Activated CD4-positive, alpha-beta memory T cell treated with anti-CD3 and anti-CD28 coated beads, Interleukin-2, amount 10 ng/mL, durations not matched to agents 7 days and 5 days (primary cell): ENCODE measurements at regions not wholly inside any gene's neighbourhood (a gene's known extent, or its start where the extent isn't known, plus 50 kb on each side); places are given as distances from the start of the nearest gene placed in this dataset.

Experiments used
- CTCF ChIA-PET: fragments of 350-600 bp; sonication (Branson Sonifier 250); formaldehyde crosslinking; loops from one replicate; lab custom pipeline; 2021; ENCODE audit warnings: antibody characterized with exemption, inconsistent platforms; lab: Charles Lee
- POLR2A ChIA-PET: fragments of 350-600 bp; sonication (Branson Sonifier 250); formaldehyde crosslinking; loops from one replicate; lab custom pipeline; 2021; ENCODE audit warnings: antibody characterized with exemption; lab: Charles Lee
- DNase-seq: peaks from one replicate; pipeline ENCODE4 v3.0.0-alpha.2; 2020
- H3K27ac Mint-ChIP-seq: one replicate; pipeline ENCODE4 v1.8.0; 2021; ENCODE audit warnings: mild to moderate bottlenecking, mixed read lengths
- H3K27me3 Mint-ChIP-seq: one replicate; pipeline ENCODE4 v1.8.0; 2021; ENCODE audit warnings: mixed read lengths
- H3K36me3 Mint-ChIP-seq: one replicate; pipeline ENCODE4 v1.8.0; 2021; ENCODE audit warnings: low read depth, mixed read lengths
- H3K4me1 Mint-ChIP-seq: one replicate; pipeline ENCODE4 v1.8.0; 2021; ENCODE audit warnings: mixed read lengths
- H3K4me3 Mint-ChIP-seq: one replicate; pipeline ENCODE4 v1.8.0; 2021; ENCODE audit warnings: mild to moderate bottlenecking, mixed read lengths
- H3K9me3 Mint-ChIP-seq: one replicate; pipeline ENCODE4 v1.8.0; 2021; ENCODE audit warnings: mixed read lengths

- Mint-ChIP-seq H3K4me3 (no peak overlapping the region), H3K9me3 (no peaks in the 10 kb centered on the region), H3K36me3 (no peaks in the 10 kb centered on the region), H3K27me3 (no peaks in the 10 kb centered on the region), H3K27ac (no peak overlapping the region), H3K4me1 (peaks cover 5% of the 10 kb centered on the region)
- POLR2A ChIA-PET, result no interaction called here
- DNase-seq, result no peak
- CTCF ChIA-PET, result no interaction called here
These were observed 195.9 kb upstream of the ADARB2 start for GRCh38 chr10:1933215-1933614.

GRCh38 chr10:1932692-1933094 lies 195.4 kb upstream of the ADARB2 start:
- ChIA-PET CTCF (no interaction called here), POLR2A (no interaction called here)
- Mint-ChIP-seq H3K27ac (no peak overlapping the region), H3K4me1 (peaks cover 3% of the 10 kb centered on the region), H3K36me3 (no peaks in the 10 kb centered on the region), H3K4me3 (no peak overlapping the region), H3K27me3 (no peaks in the 10 kb centered on the region), H3K9me3 (no peaks in the 10 kb centered on the region)
- no peak for DNase-seq

- Mint-ChIP-seq H3K27me3 (no peaks in the 10 kb centered on the region), H3K27ac (no peak overlapping the region), H3K36me3 (no peaks in the 10 kb centered on the region), H3K4me1 (peaks cover 3% of the 10 kb centered on the region), H3K9me3 (no peaks in the 10 kb centered on the region), H3K4me3 (no peak overlapping the region)
- POLR2A ChIA-PET, result no interaction called here
- DNase-seq, result no peak
- CTCF ChIA-PET, result no interaction called here
These were observed 191.3 kb upstream of the ADARB2 start for GRCh38 chr10:1928606-1929005.

- Mint-ChIP-seq H3K9me3 (no peaks in the 10 kb centered on the region), H3K36me3 (no peaks in the 10 kb centered on the region), H3K4me3 (no peak overlapping the region), H3K27me3 (no peaks in the 10 kb centered on the region), H3K4me1 (no peaks in the 10 kb centered on the region), H3K27ac (no peak overlapping the region)
- no peak for DNase-seq
- ChIA-PET CTCF (no interaction called here), POLR2A (no interaction called here)
These were observed 186.7 kb upstream of the ADARB2 start for GRCh38 chr10:1923998-1924397.

GRCh38 chr10:1923586-1923985 lies 186.3 kb upstream of the ADARB2 start:
- DNase-seq, result no peak
- POLR2A ChIA-PET, result no interaction called here
- no peaks in the 10 kb centered on the region for H3K4me1 Mint-ChIP-seq
- CTCF ChIA-PET, result no interaction called here
- H3K27me3 Mint-ChIP-seq, result no peaks in the 10 kb centered on the region
- H3K4me3 Mint-ChIP-seq, result no peak overlapping the region
- no peaks in the 10 kb centered on the region for H3K9me3 Mint-ChIP-seq
- H3K36me3 Mint-ChIP-seq, result no peaks in the 10 kb centered on the region
- no peak overlapping the region for H3K27ac Mint-ChIP-seq

GRCh38 chr10:1920941-1921340 lies 183.6 kb upstream of the ADARB2 start:
- POLR2A ChIA-PET, result no interaction called here
- Mint-ChIP-seq H3K36me3 (no peaks in the 10 kb centered on the region), H3K27me3 (no peaks in the 10 kb centered on the region), H3K4me1 (no peaks in the 10 kb centered on the region), H3K27ac (no peak overlapping the region), H3K4me3 (no peak overlapping the region), H3K9me3 (no peaks in the 10 kb centered on the region)
- no peak for DNase-seq
- CTCF ChIA-PET, result no interaction called here

GRCh38 chr10:1920127-1920526 lies 182.8 kb upstream of the ADARB2 start:
- ChIA-PET CTCF (no interaction called here), POLR2A (no interaction called here)
- no peaks in the 10 kb centered on the region for H3K27me3 Mint-ChIP-seq
- no peak for DNase-seq
- H3K36me3 Mint-ChIP-seq, result no peaks in the 10 kb centered on the region
- H3K4me3 Mint-ChIP-seq, result no peak overlapping the region
- no peaks in the 10 kb centered on the region for H3K9me3 Mint-ChIP-seq
- H3K4me1 Mint-ChIP-seq, result no peaks in the 10 kb centered on the region
- H3K27ac Mint-ChIP-seq, result no peak overlapping the region

- Mint-ChIP-seq H3K27me3 (no peaks in the 10 kb centered on the region), H3K27ac (no peak overlapping the region), H3K4me3 (no peak overlapping the region), H3K9me3 (no peaks in the 10 kb centered on the region), H3K36me3 (no peaks in the 10 kb centered on the region), H3K4me1 (no peaks in the 10 kb centered on the region)
- DNase-seq, result no peak
- ChIA-PET POLR2A (no interaction called here), CTCF (no interaction called here)
These were observed 174.4 kb upstream of the ADARB2 start for GRCh38 chr10:1911771-1912170.

- no peak for DNase-seq
- H3K27me3 Mint-ChIP-seq, result no peaks in the 10 kb centered on the region
- CTCF ChIA-PET, result no interaction called here
- H3K36me3 Mint-ChIP-seq, result no peaks in the 10 kb centered on the region
- no peak overlapping the region for H3K4me3 Mint-ChIP-seq
- H3K27ac Mint-ChIP-seq, result no peak overlapping the region
- POLR2A ChIA-PET, result no interaction called here
- H3K9me3 Mint-ChIP-seq, result no peaks in the 10 kb centered on the region
- no peaks in the 10 kb centered on the region for H3K4me1 Mint-ChIP-seq
These were observed 166.7 kb upstream of the ADARB2 start for GRCh38 chr10:1903982-1904381.

- Mint-ChIP-seq H3K4me3 (no peak overlapping the region), H3K9me3 (no peaks in the 10 kb centered on the region), H3K4me1 (no peaks in the 10 kb centered on the region), H3K27ac (no peak overlapping the region), H3K36me3 (no peaks in the 10 kb centered on the region), H3K27me3 (no peaks in the 10 kb centered on the region)
- ChIA-PET CTCF (no interaction called here), POLR2A (no interaction called here)
- DNase-seq, result no peak
These were observed 158.8 kb upstream of the ADARB2 start for GRCh38 chr10:1896153-1896552.

- DNase-seq, result no peak
- POLR2A ChIA-PET, result no interaction called here
These were observed 158.4 kb upstream of the ADARB2 start for GRCh38 chr10:1895691-1896090.

GRCh38 chr10:1894912-1895311 lies 157.6 kb upstream of the ADARB2 start:
- no peaks in the 10 kb centered on the region for H3K36me3 Mint-ChIP-seq
- ChIA-PET POLR2A (no interaction called here), CTCF (no interaction called here)
- H3K4me1 Mint-ChIP-seq, result no peaks in the 10 kb centered on the region
- no peaks in the 10 kb centered on the region for H3K27me3 Mint-ChIP-seq
- H3K9me3 Mint-ChIP-seq, result no peaks in the 10 kb centered on the region
- H3K4me3 Mint-ChIP-seq, result no peak overlapping the region
- no peak for DNase-seq
- H3K27ac Mint-ChIP-seq, result no peak overlapping the region

More at GRCh38 chr10:1895691-1896090, 158.4 kb upstream of the ADARB2 start:
- no peak overlapping the region for H3K27ac Mint-ChIP-seq
- no peak overlapping the region for H3K4me3 Mint-ChIP-seq
- no peaks in the 10 kb centered on the region for H3K36me3 Mint-ChIP-seq
- no peaks in the 10 kb centered on the region for H3K27me3 Mint-ChIP-seq
- no peaks in the 10 kb centered on the region for H3K9me3 Mint-ChIP-seq
- H3K4me1 Mint-ChIP-seq, result no peaks in the 10 kb centered on the region
- CTCF ChIA-PET, result no interaction called here

- Mint-ChIP-seq H3K27me3 (no peaks in the 10 kb centered on the region), H3K36me3 (no peaks in the 10 kb centered on the region), H3K27ac (no peak overlapping the region), H3K9me3 (no peaks in the 10 kb centered on the region), H3K4me3 (no peak overlapping the region), H3K4me1 (no peaks in the 10 kb centered on the region)
- POLR2A ChIA-PET, result no interaction called here
- no peak for DNase-seq
- CTCF ChIA-PET, result no interaction called here
These were observed 156.6 kb upstream of the ADARB2 start for GRCh38 chr10:1893941-1894340.

- POLR2A ChIA-PET, result no interaction called here
- no peaks in the 10 kb centered on the region for H3K27me3 Mint-ChIP-seq
These were observed 148.7 kb upstream of the ADARB2 start for GRCh38 chr10:1886039-1886438.

GRCh38 chr10:1882728-1883127 lies 145.4 kb upstream of the ADARB2 start:
- ChIA-PET POLR2A (no interaction called here), CTCF (no interaction called here)
- no peaks in the 10 kb centered on the region for H3K36me3 Mint-ChIP-seq
- H3K4me3 Mint-ChIP-seq, result no peak overlapping the region
- H3K27me3 Mint-ChIP-seq, result no peaks in the 10 kb centered on the region
- H3K27ac Mint-ChIP-seq, result no peak overlapping the region
- H3K4me1 Mint-ChIP-seq, result no peaks in the 10 kb centered on the region
- H3K9me3 Mint-ChIP-seq, result peaks cover 8% of the 10 kb centered on the region
- DNase-seq, result no peak

More at GRCh38 chr10:1886039-1886438, 148.7 kb upstream of the ADARB2 start:
- CTCF ChIA-PET, result no interaction called here
- no peak for DNase-seq
- Mint-ChIP-seq H3K27ac (no peak overlapping the region), H3K9me3 (peaks cover 8% of the 10 kb centered on the region), H3K4me1 (no peaks in the 10 kb centered on the region), H3K4me3 (no peak overlapping the region), H3K36me3 (no peaks in the 10 kb centered on the region)
